K562 (cell line): ENCODE measurements at regions not wholly inside any gene's neighbourhood (a gene's known extent, or its start where the extent isn't known, plus 50 kb on each side); places are given as distances from the start of the nearest gene placed in this dataset.
A peak's percentile ranks its signal among the peaks of the same experiment; 100 is the strongest.

Experiments
- BRF1 ChIP-seq: IDR thresholded peaks from 3 replicates; pipeline ENCODE4 v1.6.1; 2011; ENCODE audit warnings: borderline replicate concordance, mild to moderate bottlenecking; ENCODE audit not compliant: insufficient read length; ENCODE audit errors: extremely low read depth
- ELF1 ChIP-seq: fragments of 200-800 bp; sonication (Bioruptor generic); IDR thresholded peaks from 2 replicates; pipeline ENCODE4 v1.6.1; 2016; ENCODE audit warnings: missing genetic modification characterization, missing compliant biosample characterization
- ERF ChIP-seq: fragments of 450-650 bp; formaldehyde crosslinking; IDR thresholded peaks from 2 replicates; pipeline ENCODE4 v1.4.0; 2020; ENCODE audit warnings: mild to moderate bottlenecking, mixed read lengths
- ILF3 ChIP-seq: fragments of 450-650 bp; IDR thresholded peaks from 2 replicates; pipeline ENCODE4 v1.6.1; 2018; ENCODE audit warnings: antibody characterized with exemption, mild to moderate bottlenecking, moderate library complexity, borderline replicate concordance
- L3MBTL2 ChIP-seq: fragments of 450-650 bp; IDR thresholded peaks from 2 replicates; pipeline ENCODE4 v1.6.1; 2016; ENCODE audit warnings: mild to moderate bottlenecking, moderate library complexity
- MAFF ChIP-seq: IDR thresholded peaks from 2 replicates; pipeline ENCODE4 v1.6.1; 2012; ENCODE audit warnings: low read length, improper control_type of control experiment
- MNT ChIP-seq, 2 experiments: fragments of 450-650 bp; conservative IDR thresholded peaks; 2 replicates each; pipeline ENCODE4 v1.6.1; 2017; ENCODE audit warnings: mild to moderate bottlenecking in 2 of 2, moderate library complexity in 2 of 2
- MTA1 ChIP-seq: fragments of 450-650 bp; IDR thresholded peaks from 2 replicates; pipeline ENCODE4 v1.6.1; 2017; ENCODE audit warnings: borderline replicate concordance
- NCOA6 ChIP-seq: fragments of 450-650 bp; IDR thresholded peaks from 2 replicates; pipeline ENCODE4 v1.6.1; 2017; ENCODE audit warnings: mild to moderate bottlenecking
- NUFIP1 ChIP-seq: fragments of 450-650 bp; IDR thresholded peaks from 2 replicates; pipeline ENCODE4 v1.6.1; 2018; ENCODE audit not compliant: partially characterized antibody
- OTX1 ChIP-seq: fragments of 450-650 bp; formaldehyde crosslinking; IDR thresholded peaks from 2 replicates; pipeline ENCODE4 v1.4.0; 2022; ENCODE audit warnings: mild to moderate bottlenecking
- PPARD ChIP-seq: fragments of 250-450 bp; sonication (Bioruptor Pico); IDR thresholded peaks from 2 replicates; pipeline ENCODE4 v1.8.0; 2022; ENCODE audit warnings: inconsistent platforms, mild to moderate bottlenecking, moderate library complexity
- PRPF4 ChIP-seq: fragments of 200-400 bp; formaldehyde crosslinking; IDR thresholded peaks from one replicate; pipeline ENCODE4 v1.6.1; 2017; ENCODE audit warnings: low read length, low read depth, mild to moderate bottlenecking; ENCODE audit not compliant: insufficient read depth, poor library complexity, severe bottlenecking
- RBBP5 ChIP-seq: fragments of 200-600 bp; sonication (generic); IDR thresholded peaks from 2 replicates; pipeline ENCODE4 v1.6.1; 2012; ENCODE audit warnings: borderline replicate concordance, mild to moderate bottlenecking, low read length, control low read depth, inconsistent platforms; ENCODE audit not compliant: insufficient read depth, poor library complexity, severe bottlenecking
- SMAD2 ChIP-seq: fragments of 150-350 bp; IDR thresholded peaks from 2 replicates; pipeline ENCODE4 v1.6.1; 2014; ENCODE audit warnings: low read depth, mild to moderate bottlenecking, low read length
- U2AF1 ChIP-seq: fragments of 200-400 bp; formaldehyde crosslinking; optimal IDR thresholded peaks from 2 replicates; pipeline ENCODE3; 2017; ENCODE audit warnings: mild to moderate bottlenecking, low read depth, low read length, moderate library complexity
- XRCC5 ChIP-seq: fragments of 200-400 bp; formaldehyde crosslinking; IDR thresholded peaks from 2 replicates; pipeline ENCODE4 v1.6.1; 2017; ENCODE audit warnings: low read depth, mild to moderate bottlenecking, low read length
- ZFP30 ChIP-seq: fragments of 250-450 bp; sonication (Bioruptor Pico); IDR thresholded peaks from 2 replicates; pipeline ENCODE4 v1.8.0; 2022; ENCODE audit warnings: moderate library complexity, mild to moderate bottlenecking, inconsistent platforms, borderline replicate concordance
- ZNF12 ChIP-seq: sonication (generic); formaldehyde crosslinking; IDR thresholded peaks from 2 replicates; pipeline ENCODE4 v1.4.0; 2020; ENCODE audit warnings: mild to moderate bottlenecking, missing genetic modification reagents
- ZNF232 ChIP-seq: sonication (generic); formaldehyde crosslinking; IDR thresholded peaks from 2 replicates; pipeline ENCODE4 v1.8.0; 2022; ENCODE audit warnings: mild to moderate bottlenecking, missing genetic modification reagents
- TF ChIP-seq, protein P1 (sequence below): fragments of 450-650 bp; IDR thresholded peaks from 2 replicates; pipeline ENCODE4 v1.6.1; 2017; ENCODE audit warnings: antibody characterized with exemption

- TF ChIP-seq MNT (conservative IDR thresholded peaks at IDR 0.05) (0 out of 4 replicates have a peak, but pooled peaks of 1 of the 2 experiments have one; percentile 5), ELF1 (no peak), MAFF (no peak), PPARD (no peak), PRPF4 (no peak), L3MBTL2 (no peak), ZNF12 (no peak), ILF3 (no peak), ZNF232 (CRISPR knock-in tag) (no peak), U2AF1 (no peak), NCOA6 (0 out of 2 replicates have a peak, but pooled peaks have one; percentile 29), SMAD2 (no peak), ERF (CRISPR knock-in tag) (no peak), NUFIP1 (no peak), RBBP5 (no peak), XRCC5 (no peak), OTX1 (CRISPR knock-in tag) (0 out of 2 replicates have a peak, but pooled peaks have one; percentile 28), ZFP30 (CRISPR knock-in tag) (no peak), MTA1 (no peak), BRF1 (no peak)
- TF ChIP-seq, protein P1, sequence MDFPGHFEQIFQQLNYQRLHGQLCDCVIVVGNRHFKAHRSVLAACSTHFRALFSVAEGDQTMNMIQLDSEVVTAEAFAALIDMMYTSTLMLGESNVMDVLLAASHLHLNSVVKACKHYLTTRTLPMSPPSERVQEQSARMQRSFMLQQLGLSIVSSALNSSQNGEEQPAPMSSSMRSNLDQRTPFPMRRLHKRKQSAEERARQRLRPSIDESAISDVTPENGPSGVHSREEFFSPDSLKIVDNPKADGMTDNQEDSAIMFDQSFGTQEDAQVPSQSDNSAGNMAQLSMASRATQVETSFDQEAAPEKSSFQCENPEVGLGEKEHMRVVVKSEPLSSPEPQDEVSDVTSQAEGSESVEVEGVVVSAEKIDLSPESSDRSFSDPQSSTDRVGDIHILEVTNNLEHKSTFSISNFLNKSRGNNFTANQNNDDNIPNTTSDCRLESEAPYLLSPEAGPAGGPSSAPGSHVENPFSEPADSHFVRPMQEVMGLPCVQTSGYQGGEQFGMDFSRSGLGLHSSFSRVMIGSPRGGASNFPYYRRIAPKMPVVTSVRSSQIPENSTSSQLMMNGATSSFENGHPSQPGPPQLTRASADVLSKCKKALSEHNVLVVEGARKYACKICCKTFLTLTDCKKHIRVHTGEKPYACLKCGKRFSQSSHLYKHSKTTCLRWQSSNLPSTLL, result no peak
- TF ChIP-seq, all 486 proteins: peak for 3
Measured at GRCh38 chr1:30380625-30380984, 342.8 kb downstream of the MATN1 start (continued).
